Stimulated activated CD4-positive, alpha-beta T cell treated with anti-CD3 and anti-CD28 coated beads, Interleukin-4, amount 100 ng/mL, for 24 hours (primary cell): ENCODE measurements at regions not wholly inside any gene's neighbourhood (a gene's known extent, or its start where the extent isn't known, plus 50 kb on each side); places are given as distances from the start of the nearest gene placed in this dataset.
"Not testable (repeated sequence)": the region's sequence is repeated elsewhere in the genome, so short reads cannot be mapped to it uniquely, and the experiment has no call there.

Experiments
- DNase-seq: peaks from one replicate; pipeline ENCODE4 v3.0.0-alpha.2; 2020

- DNase-seq = no peak
Measured at GRCh38 chrX:122833230-122833629, 350.8 kb upstream of the GRIA3 start.

GRCh38 chrX:122835886-122836285, 348.2 kb upstream of the GRIA3 start:
- no peak for DNase-seq

- DNase-seq = no peak
Measured at GRCh38 chrX:122850326-122850725, 333.8 kb upstream of the GRIA3 start.

- DNase-seq = no peak
Measured at GRCh38 chrX:122856205-122856604, 327.9 kb upstream of the GRIA3 start.

GRCh38 chrX:122857734-122858133, 326.3 kb upstream of the GRIA3 start:
- no peak for DNase-seq

- no peak for DNase-seq
Measured at GRCh38 chrX:122863067-122863466, 321.0 kb upstream of the GRIA3 start.

GRCh38 chrX:122866532-122866931, 317.5 kb upstream of the GRIA3 start:
- DNase-seq = no peak

- DNase-seq = no peak
Measured at GRCh38 chrX:122868631-122869030, 315.4 kb upstream of the GRIA3 start.

- DNase-seq = no peak
Measured at GRCh38 chrX:122869171-122869570, 314.9 kb upstream of the GRIA3 start.

- no peak for DNase-seq
Measured at GRCh38 chrX:122878269-122878668, 305.8 kb upstream of the GRIA3 start.

GRCh38 chrX:122880952-122881351, 303.1 kb upstream of the GRIA3 start:
- DNase-seq = no peak

GRCh38 chrX:122890729-122891128, 293.3 kb upstream of the GRIA3 start:
- DNase-seq = no peak

- DNase-seq = no peak
Measured at GRCh38 chrX:122906726-122907125, 277.4 kb upstream of the GRIA3 start.

GRCh38 chrX:122907375-122907774, 276.7 kb upstream of the GRIA3 start:
- no peak for DNase-seq

- no peak for DNase-seq
Measured at GRCh38 chrX:122910697-122911096, 273.4 kb upstream of the GRIA3 start.

- no peak for DNase-seq
Measured at GRCh38 chrX:122913134-122913533, 270.9 kb upstream of the GRIA3 start.

GRCh38 chrX:122913764-122914163, 270.3 kb upstream of the GRIA3 start:
- DNase-seq = no peak

GRCh38 chrX:122914256-122914655, 269.8 kb upstream of the GRIA3 start:
- DNase-seq = no peak

- no peak for DNase-seq
Measured at GRCh38 chrX:122934131-122934530, 249.9 kb upstream of the GRIA3 start.

- no peak for DNase-seq
Measured at GRCh38 chrX:122940199-122940598, 243.9 kb upstream of the GRIA3 start.

GRCh38 chrX:122941806-122942205, 242.3 kb upstream of the GRIA3 start:
- no peak for DNase-seq

- no peak for DNase-seq
Measured at GRCh38 chrX:122943918-122944317, 240.2 kb upstream of the GRIA3 start.

GRCh38 chrX:122945328-122945727, 238.8 kb upstream of the GRIA3 start:
- DNase-seq = no peak

GRCh38 chrX:122972604-122973003, 211.5 kb upstream of the GRIA3 start:
- DNase-seq = no peak

GRCh38 chrX:122982521-122982920, 201.6 kb upstream of the GRIA3 start:
- DNase-seq = no peak

GRCh38 chrX:123002844-123003243, 181.2 kb upstream of the GRIA3 start:
- DNase-seq = not testable (repeated sequence)
